ENCODE measurements at regions not wholly inside any gene's neighbourhood (a gene's known extent, or its start where the extent isn't known, plus 50 kb on each side); places are given as distances from the start of the nearest gene placed in this dataset.

GRCh38 chr1:239436286-239436685 lies 49.9 kb downstream of the CHRM3 start:
- DNase-seq (ENCODE audit: low spot score) = no peak

- no peak for DNase-seq (ENCODE audit: low spot score)
Measured at GRCh38 chr1:239437822-239438221, 51.5 kb downstream of the CHRM3 start.

- no peak for DNase-seq (ENCODE audit: low spot score)
Measured at GRCh38 chr1:239438891-239439290, 52.5 kb downstream of the CHRM3 start.

- DNase-seq (ENCODE audit: low spot score) = no peak
Measured at GRCh38 chr1:239443361-239443760, 57.0 kb downstream of the CHRM3 start.

GRCh38 chr1:239446611-239447010 lies 60.2 kb downstream of the CHRM3 start:
- no peak for DNase-seq (ENCODE audit: low spot score)

- DNase-seq (ENCODE audit: low spot score) = no peak
Measured at GRCh38 chr1:239448911-239449310, 62.5 kb downstream of the CHRM3 start.

GRCh38 chr1:239455743-239456142 lies 69.4 kb downstream of the CHRM3 start:
- DNase-seq (ENCODE audit: low spot score) = no peak

- no peak for DNase-seq (ENCODE audit: low spot score)
Measured at GRCh38 chr1:239456788-239457187, 70.4 kb downstream of the CHRM3 start.

GRCh38 chr1:239457491-239458143 lies 71.2 kb downstream of the CHRM3 start:
- DNase-seq (ENCODE audit: low spot score) = no peak

- no peak for DNase-seq (ENCODE audit: low spot score)
Measured at GRCh38 chr1:239458144-239458500, 71.8 kb downstream of the CHRM3 start.

GRCh38 chr1:239467730-239468129 lies 81.4 kb downstream of the CHRM3 start:
- no peak for DNase-seq (ENCODE audit: low spot score)

- DNase-seq (ENCODE audit: low spot score) = no peak
Measured at GRCh38 chr1:239478069-239478468, 91.7 kb downstream of the CHRM3 start.

GRCh38 chr1:239483391-239483790 lies 97.0 kb downstream of the CHRM3 start:
- DNase-seq (ENCODE audit: low spot score) = no peak

GRCh38 chr1:239493811-239494414 lies 107.5 kb downstream of the CHRM3 start:
- no peak for DNase-seq (ENCODE audit: low spot score)

GRCh38 chr1:239505094-239505493 lies 118.7 kb downstream of the CHRM3 start:
- no peak for DNase-seq (ENCODE audit: low spot score)

- no peak for DNase-seq (ENCODE audit: low spot score)
Measured at GRCh38 chr1:239507826-239508225, 121.5 kb downstream of the CHRM3 start.

GRCh38 chr1:239511875-239512274 lies 125.5 kb downstream of the CHRM3 start:
- peak; percentile 19 for DNase-seq (ENCODE audit: low spot score)

- DNase-seq (ENCODE audit: low spot score) = no peak
Measured at GRCh38 chr1:239516579-239516978, 130.2 kb downstream of the CHRM3 start.

- no peak for DNase-seq (ENCODE audit: low spot score)
Measured at GRCh38 chr1:239526391-239526790, 140.0 kb downstream of the CHRM3 start.

GRCh38 chr1:239527051-239527693 lies 140.8 kb downstream of the CHRM3 start:
- DNase-seq (ENCODE audit: low spot score) = no peak

- DNase-seq (ENCODE audit: low spot score) = no peak
Measured at GRCh38 chr1:239536165-239536849, 149.9 kb downstream of the CHRM3 start.

GRCh38 chr1:239537795-239538194 lies 151.4 kb downstream of the CHRM3 start:
- no peak for DNase-seq (ENCODE audit: low spot score)
